IPS DF 19.7 (cell line): ENCODE measurements at regions not wholly inside any gene's neighbourhood (a gene's known extent, or its start where the extent isn't known, plus 50 kb on each side); places are given as distances from the start of the nearest gene placed in this dataset.
A peak's percentile ranks its signal among the peaks of the same experiment; 100 is the strongest.

ENCODE experiments used
- DNase-seq: peaks from one replicate; pipeline ENCODE4 v3.0.0-alpha.2; 2013; ENCODE audit warnings: low read depth, low spot score

DNA sequence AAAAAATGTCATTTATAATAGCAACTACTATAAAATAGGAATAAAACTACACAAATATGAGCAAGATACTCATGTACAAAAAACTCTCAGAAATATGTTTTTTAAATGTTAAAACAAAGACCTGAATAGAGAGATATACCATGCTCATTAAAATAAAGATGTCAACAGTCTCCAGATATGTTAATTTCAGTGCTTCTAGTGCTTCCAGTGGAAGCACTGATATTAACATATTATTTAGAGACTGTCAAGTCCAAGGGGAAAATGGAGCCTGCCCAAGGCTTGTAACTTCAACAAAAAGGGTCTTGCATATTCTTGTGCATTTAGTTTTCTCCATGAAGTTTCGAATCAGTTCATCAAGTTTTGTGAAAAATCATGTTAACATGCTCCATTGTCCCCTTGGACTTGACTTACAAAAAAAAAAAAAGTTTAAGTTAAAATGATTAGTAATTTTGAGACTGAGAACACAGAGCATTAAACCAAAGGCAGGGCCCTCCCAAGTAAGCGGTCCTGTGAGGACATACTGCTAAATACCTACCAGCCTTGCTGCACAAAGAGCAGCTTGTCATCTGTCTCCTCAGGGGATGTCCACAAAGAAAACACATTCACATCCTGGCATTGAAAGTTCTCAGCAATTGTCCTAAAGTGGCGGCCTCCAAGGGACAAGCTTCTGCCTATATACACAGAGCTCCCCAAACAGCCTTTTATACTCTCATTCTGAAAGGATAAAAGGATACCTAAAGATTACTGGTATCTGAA, 501.9 kb upstream of the CHAC2 start:
- no peak for DNase-seq

DNA sequence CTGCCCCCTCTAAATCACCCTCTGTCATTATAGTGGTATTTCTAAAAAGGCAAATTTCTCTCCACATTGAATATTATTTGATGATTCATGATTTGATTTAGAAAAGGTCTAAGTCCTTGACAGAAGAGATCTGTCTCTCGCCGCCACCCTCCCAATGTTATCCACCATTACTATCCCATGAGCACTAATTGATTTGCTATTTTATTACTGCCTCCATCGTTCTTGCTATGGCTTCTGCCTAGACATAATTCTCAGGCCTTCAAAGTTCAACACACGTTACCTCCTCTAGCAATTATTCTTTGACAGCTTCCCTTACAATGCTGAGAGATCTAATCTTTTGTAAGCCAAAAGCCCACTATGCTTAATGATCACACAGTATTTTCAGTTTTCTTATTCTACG, 507.0 kb upstream of the CHAC2 start:
- DNase-seq = no peak

DNA sequence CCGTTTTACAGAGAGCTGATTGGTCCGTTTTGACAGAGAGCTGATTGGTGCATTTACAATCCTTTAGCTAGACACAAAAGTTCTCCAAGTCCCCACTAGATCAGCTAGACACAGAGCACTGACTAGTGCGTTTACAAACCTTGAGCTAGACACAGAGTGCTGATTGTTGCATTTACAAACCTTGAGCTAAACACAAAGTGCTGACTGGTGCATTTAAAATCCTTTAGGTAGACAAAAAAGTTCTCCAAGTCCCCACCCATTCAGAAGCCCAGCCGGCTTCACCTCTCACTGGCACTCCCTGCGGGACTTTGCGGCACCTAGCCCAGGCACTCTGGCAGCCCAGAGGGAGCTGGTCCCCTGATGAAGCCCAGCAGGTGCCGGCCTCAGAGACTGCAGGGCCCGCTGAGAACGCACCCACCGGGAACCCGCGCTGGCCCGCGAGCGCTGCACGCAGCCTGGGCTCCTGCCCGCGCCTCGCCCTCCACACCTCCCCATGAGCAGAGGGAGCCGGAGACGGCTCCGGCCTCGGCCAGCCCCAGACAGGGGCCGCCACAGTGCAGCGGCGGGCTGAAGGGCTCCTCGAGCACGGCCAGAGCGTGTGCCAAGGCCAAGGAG, 508.1 kb upstream of the CHAC2 start:
- no peak for DNase-seq

DNA sequence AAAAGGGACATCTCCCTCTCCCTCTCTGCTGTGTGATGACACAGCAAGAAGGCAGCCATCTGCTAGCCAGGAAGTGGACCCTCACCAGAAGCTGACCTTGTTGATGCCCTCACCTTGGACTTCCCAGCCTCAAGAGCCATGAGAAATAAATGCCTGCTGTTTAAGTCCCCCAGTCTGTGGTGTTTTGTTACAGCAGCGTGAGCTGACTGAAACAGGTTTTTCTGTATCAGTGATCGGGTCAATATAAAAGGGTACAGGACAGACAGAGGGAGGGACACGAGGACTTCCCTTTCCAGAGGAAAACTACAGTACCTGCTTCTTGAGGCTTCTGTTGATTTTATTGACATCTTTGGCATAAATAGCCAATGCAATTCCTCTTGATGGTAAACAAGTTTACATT, 510.3 kb upstream of the CHAC2 start:
- DNase-seq = no peak

DNA sequence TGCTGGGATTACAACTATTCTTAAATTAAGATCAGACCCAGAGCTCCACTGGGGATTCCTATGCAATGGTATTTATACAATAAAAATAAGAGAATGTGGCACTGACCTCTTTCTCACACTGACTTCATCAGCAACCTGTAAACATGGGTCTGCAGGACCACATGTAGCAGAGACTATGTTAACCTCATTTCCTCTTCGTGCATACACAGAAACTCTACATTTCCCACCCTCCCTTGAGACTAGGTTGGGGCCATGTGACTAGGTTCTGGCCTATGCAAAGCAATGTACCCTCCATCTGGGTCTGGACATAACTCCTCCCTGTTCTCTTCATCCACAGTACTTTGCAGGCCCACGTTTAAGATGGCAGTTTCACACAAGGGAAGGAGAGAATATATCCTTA, 514.4 kb upstream of the CHAC2 start:
- DNase-seq = no peak

DNA sequence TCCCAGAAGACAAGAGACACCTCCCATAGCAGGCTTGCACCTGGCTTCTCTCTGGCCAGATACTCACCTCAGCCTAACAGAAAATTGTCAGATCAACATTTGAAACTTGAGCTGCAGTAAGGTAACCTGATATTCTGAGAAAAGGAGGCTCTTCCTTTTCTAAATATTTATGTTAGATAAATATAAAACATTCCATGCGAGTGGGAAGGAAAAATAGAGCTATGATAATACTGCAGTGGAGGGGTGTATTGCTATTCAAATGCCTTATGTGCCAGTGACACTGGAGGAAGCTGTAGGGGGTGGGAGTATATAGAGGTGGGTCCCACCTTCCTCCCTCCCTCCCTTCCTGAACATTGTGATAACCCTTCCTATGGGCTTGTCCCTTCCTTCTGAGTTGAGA, 515.5 kb upstream of the CHAC2 start:
- DNase-seq = no peak

DNA sequence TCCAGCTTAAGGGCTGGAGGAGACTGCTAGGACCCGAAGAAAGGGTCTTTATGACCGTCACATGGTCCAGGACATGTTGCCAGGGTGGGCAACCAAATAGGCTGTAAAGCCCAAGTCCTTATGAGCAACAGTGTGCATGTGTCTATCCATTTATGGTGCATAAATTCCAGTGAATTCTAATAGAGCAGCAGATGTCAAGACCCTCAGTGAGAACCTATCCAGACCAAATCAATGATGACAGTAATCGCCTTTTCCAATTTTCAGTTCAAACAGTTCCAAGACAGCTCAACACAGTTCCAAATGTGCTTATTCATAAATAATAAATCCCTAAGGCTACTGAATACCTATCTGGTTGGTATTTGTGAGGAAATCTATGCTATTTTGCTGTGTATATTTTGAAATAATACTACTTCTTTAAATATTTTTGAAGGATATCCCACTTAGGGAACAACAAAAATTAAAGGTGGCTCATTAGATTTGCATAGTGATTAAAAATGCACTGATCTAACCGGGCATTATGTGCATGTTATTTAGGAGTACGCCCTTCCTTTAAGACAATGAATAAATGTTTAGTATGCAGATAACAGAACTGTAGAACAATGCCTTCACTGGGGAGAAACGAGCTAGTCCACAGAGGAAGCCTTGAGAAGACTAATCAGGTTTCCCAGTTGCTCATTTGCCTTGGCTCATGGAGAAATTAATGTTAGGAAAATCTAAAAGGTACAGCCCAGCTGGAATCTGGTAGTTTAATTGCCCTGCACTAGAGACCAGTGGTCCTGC, 519.5 kb upstream of the CHAC2 start:
- no peak for DNase-seq

DNA sequence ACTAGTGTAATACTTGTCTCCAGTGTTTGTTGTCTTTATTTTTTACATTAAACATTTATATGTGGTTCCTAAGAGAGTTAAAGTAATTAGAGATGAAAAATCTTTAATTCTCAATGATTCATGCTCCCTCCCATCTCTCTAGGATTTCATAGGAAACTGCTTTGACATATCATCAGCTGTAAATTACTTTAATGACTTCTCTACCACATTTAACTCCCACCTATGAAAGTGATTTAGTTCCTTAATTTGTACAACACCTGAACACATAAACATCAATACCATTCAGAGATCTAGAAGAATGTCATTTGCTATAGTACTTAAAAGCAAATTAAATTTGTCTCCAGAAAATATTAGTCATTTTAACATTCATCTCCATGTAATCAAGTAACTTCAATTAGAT, 524.2 kb upstream of the CHAC2 start:
- DNase-seq = no peak

DNA sequence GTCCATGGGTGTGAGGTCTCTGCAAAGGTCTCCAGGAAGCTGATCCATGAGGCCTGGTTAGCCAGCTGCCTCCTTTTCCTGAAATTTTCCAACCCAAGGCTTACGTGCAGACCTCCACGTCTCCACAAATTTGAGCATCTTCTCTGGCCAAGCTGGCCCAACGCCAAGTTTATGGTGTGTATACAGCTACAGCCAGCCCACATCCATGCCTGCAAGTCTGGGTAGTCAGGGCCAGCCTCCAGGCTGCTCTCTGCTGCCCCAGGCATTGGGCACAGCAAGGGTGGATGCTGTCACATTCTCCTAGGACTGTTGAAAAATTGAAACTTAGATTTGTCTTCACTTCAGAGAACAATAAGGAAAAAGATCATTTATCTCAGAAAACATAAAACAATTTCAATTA, 525.5 kb upstream of the CHAC2 start:
- no peak for DNase-seq

DNA sequence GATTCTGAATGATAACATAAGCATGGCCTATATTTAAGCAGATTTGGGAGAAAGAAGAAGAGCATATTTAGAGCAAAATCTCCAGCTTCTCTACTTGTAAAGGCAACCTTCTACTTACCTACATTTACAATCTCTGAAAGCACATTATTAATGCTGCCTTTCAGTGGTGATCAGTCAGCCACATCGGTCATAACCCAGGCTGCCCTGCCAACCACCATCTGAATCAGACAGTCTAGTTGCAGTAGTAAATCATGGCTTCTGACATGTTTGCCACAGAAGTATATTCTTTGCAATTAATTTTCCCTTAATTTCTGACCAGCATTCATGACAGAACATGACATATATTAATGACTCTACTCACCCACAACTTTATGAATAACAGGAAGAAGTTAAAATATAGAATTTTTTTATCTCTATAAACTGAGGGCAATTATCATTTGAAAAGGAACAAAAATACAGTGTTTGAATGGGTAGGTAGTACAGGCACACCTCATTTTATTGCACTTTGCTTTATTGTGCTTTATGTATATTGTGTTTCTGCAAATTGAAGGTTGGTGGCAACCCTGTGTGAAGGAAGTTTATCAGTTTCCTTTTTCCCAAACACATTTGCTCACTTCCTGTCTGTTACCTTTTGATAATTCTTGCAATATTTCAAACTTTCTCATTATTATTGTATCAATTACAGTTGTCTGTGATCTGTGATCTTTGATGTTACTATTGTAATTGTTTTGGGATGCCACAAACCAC, 531.6 kb upstream of the CHAC2 start:
- no peak for DNase-seq

DNA sequence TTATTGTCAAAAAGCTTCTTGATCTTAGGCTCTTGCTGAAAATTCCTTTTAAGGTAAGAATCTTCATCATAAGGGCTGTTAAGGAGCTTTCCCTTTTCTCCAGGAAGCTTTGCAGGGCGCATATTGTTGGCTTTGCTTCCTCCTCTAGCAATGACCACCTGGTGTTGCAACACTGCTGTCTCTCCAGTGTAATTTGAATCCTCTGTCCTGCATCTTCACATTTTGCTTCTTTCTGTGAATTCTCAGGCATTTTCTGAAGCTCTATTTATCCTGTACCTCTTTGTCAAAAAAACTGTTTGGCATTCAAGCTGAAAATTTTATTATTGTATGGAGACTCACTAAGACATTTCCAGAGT, 533.1 kb upstream of the CHAC2 start:
- DNase-seq = peak; percentile 75

DNA sequence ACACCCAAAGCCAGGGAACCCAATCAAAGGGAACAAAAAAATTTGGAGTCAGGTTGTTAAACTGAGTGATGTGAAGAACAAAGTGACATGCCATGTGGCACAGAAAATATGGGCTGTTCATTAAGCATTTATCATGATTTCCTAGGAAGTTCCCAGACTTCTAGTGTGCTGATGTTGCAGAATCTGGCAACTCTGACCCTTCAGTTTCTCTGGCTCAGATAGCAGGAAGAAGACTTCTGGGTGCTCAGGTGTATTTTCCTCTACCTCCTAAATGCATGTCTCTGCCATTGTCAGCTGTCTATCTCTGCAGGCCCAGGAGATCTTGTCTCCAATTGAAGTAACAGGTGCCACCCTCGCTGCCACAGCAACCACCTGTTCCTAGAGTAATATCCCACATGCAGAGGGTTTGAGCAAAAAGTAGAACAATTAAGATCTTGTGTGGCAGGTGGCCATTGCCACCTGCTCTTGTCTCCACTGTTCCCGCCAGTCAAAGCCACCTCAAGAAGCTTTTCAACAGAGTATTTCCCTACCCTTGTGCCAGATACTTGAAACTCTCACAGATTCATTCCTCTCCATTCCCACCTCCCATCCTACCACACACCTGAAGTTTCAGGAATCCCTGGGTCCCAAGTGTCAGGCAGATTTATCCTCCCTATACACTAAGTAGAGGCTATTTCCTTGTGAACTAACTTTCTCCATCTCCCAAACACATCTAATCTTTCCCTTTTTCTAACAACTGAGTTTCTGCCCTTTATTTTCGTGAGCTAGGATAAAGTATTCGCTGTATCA, 533.7 kb upstream of the CHAC2 start:
- DNase-seq = no peak

DNA sequence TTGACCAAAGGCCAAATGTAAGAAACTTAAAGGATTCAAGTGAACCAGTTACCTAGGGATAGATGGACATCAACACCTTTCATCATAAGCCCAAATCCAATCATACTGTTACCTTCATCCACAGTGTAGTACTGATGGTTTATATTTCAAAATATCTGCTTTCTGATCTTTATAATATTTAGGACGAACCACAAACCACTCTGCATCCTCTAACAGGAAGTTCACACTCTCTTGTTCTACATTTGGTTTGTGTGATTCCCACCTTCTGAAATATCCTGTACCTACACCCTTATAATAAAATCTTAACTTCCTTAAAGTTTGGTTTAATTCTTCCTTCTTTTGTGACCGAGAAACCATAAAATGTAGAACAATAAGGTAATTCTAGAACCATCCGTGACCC, 535.7 kb upstream of the CHAC2 start:
- no peak for DNase-seq

DNA sequence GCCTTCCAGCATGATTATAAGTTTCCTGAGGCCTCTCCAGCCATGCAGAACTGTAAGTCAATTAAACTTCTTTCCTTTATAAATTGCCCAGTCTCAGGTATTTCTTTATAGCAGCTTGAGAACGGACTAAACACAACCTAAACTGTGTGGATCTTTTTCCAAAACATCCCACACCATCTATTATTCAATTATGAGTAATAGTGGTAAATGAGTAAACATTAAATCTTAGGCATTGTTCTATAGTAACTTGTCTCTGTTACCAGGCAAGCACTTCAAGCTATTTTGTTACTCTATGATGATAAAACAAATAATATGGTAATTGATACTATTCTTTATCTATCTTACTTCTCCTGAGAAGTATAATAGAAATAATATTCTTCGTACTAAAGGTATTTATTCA, 536.9 kb upstream of the CHAC2 start:
- no peak for DNase-seq

DNA sequence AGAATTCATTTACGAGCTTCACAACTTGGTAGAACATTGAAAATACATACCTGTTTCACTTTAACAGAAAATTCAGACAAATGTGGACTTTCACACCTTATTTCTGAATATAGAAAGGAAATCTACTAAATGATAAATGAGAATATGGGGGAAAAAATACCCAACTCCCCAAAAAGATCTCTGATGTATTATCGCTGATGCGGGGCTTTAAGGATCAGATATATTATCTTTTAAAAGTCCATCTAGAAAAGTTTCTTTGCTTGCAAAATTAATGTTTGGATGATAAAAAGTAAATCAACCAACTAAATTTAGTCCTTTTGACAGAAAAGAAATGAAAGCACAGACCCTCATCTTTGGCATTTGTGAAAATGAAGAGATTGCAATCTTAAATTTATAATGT, 540.1 kb upstream of the CHAC2 start:
- no peak for DNase-seq

DNA sequence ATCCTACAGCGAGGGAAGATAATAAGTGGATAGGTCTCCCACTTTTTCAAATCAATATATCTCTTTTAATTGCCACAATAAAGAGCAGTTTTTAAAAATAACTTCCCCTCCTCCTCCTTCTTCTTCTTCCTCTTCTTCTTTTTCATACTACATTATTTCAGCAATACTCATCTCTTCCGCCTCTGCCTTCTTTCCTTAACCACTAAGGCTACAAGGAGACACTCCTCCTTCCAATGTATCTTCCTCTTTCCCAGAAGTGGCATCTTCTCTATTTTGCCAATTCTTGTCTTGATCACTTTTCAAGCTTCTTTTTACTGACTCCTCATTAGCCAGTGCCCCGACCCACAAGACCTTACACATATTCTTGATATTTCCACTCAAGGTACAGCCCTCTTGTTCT, 546.6 kb upstream of the CHAC2 start:
- no peak for DNase-seq

DNA sequence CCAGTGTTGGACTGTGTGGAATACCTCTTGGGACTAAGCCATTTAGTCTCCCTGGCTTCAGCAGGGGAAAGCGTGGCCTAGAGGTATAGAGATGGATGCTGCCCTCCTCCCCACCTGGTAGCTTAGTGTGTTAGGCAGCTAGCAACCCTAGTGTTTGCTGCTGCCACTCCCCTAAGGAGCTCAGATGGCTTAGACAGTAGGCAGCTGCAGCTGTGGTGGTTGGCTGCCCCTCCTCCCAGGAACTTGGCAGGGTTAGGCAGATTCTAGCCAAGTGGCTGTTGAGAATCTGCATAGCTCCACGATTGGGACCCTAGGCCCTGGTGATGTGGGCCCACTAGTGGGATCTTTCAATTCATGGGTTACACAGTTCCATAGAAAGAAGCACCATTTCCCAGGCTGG, 550.4 kb upstream of the CHAC2 start:
- no peak for DNase-seq

DNA sequence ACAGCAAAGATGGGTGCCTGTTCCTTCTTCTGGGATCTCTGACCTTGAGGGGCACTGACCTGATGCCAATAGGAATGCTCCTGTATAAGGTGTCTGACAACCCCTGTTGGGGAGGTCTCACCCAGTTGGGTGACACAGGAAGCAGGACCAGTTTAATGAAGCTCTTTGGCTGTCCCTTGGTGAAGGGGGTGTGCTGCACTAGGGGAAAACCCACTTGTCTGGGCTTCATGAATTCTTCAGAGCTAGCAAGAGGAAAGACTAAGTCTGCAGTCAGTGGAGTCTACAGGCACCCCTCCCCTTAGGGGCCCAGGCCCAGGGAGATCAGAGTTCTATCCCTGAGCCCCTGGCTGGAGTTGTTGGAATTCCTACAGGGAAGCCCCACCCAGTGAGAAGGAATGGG, 550.8 kb upstream of the CHAC2 start:
- DNase-seq = no peak

DNA sequence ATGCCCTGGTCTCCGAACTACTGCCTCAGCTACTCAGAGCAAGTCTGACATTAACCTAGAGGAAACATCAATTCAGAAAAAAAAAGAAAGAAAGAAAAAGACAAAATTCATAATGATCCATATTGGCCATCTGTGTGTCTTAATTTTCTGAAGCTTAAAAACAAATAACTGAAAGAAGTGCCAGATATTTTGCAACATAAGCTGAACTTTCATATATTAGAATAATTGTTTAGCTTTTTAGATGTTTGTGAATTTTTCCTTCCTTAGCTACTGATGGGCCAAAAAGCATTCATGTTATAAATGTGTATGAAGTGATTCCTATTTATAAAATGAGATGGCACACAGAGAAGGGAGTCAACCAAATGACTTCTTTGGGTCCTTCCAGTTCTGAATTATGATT, 555.0 kb upstream of the CHAC2 start:
- DNase-seq = no peak

DNA sequence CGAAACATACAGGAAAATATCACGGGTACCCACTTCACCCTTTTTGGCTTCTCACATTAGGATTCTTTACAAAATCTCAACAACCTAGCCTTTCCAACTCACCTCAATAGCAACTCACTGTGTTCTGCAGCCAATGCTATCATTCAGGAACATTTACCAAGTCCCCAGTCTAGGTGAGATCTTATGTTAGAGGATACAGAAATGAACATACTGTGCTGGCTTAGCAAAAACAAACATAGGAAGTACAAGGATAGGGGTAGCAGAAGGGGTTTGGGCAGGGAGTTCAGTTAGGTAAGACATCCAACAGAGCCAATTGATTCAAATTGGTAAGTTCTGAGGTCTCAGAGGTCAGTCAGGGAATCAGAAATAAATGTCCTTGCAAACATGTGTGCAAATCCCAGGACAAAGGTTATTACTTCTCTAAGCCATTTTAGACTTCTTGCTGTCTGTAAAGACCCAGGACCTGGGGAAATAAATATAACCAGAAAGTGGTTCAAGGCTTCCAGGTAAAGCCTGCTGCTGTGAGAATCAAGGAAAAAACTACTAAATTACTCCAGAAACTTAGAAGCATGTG, 556.3 kb upstream of the CHAC2 start:
- no peak for DNase-seq

DNA sequence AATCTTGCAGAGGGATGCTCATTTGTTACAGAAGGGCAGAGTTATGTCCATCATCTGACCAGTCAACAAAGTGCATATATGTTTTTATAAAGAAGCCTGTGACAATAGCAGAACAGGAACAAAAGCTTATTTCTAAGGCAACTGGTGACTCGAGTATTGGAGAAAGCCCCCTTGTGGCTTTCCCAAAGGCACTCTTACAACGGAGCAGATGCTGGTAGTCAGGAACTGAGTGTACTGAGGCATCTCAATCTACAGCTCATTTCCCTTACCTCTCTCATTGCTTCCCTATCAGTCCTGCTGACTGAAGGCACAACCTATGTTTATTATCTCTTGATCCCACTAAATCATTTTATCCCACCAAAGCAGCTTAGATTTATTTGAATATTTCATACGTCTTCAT, 557.1 kb upstream of the CHAC2 start:
- DNase-seq = no peak
